ENCODE measurements at regions not wholly inside any gene's neighbourhood (a gene's known extent, or its start where the extent isn't known, plus 50 kb on each side); places are given as distances from the start of the nearest gene placed in this dataset.
"Not testable (repeated sequence)": the region's sequence is repeated elsewhere in the genome, so short reads cannot be mapped to it uniquely, and the experiment has no call there.

GRCh38 chr1:29427614-29428279 lies 191.4 kb downstream of the PTPRU start:
- no peak for DNase-seq

- no peak for DNase-seq
These were observed 190.5 kb downstream of the PTPRU start for GRCh38 chr1:29426701-29427279.

- no peak for DNase-seq
These were observed 189.3 kb downstream of the PTPRU start for GRCh38 chr1:29425631-29426030.

GRCh38 chr1:29424266-29424665 lies 187.9 kb downstream of the PTPRU start:
- DNase-seq: no peak

GRCh38 chr1:29420202-29420601 lies 183.9 kb downstream of the PTPRU start:
- no peak for DNase-seq

- DNase-seq: no peak
These were observed 181.6 kb downstream of the PTPRU start for GRCh38 chr1:29417971-29418370.

GRCh38 chr1:29417147-29417858 lies 181.0 kb downstream of the PTPRU start:
- DNase-seq: no peak

- no peak for DNase-seq
These were observed 180.2 kb downstream of the PTPRU start for GRCh38 chr1:29416267-29417146.

GRCh38 chr1:29415861-29416260 lies 179.5 kb downstream of the PTPRU start:
- no peak for DNase-seq

GRCh38 chr1:29415156-29415830 lies 179.0 kb downstream of the PTPRU start:
- DNase-seq: no peak

- DNase-seq: no peak
These were observed 177.8 kb downstream of the PTPRU start for GRCh38 chr1:29414086-29414485.

GRCh38 chr1:29413661-29414060 lies 177.3 kb downstream of the PTPRU start:
- no peak for DNase-seq

GRCh38 chr1:29412591-29412990 lies 176.3 kb downstream of the PTPRU start:
- no peak for DNase-seq

- DNase-seq: no peak
These were observed 174.2 kb downstream of the PTPRU start for GRCh38 chr1:29410476-29410875.

GRCh38 chr1:29409616-29410015 lies 173.3 kb downstream of the PTPRU start:
- no peak for DNase-seq

- no peak for DNase-seq
These were observed 172.7 kb downstream of the PTPRU start for GRCh38 chr1:29408831-29409605.

- DNase-seq: no peak
These were observed 170.5 kb downstream of the PTPRU start for GRCh38 chr1:29406814-29407213.

GRCh38 chr1:29400203-29400602 lies 163.9 kb downstream of the PTPRU start:
- not testable (repeated sequence) for DNase-seq

GRCh38 chr1:29399465-29399864 lies 163.1 kb downstream of the PTPRU start:
- no peak for DNase-seq

GRCh38 chr1:29398431-29398830 lies 162.1 kb downstream of the PTPRU start:
- no peak for DNase-seq

- DNase-seq: no peak
These were observed 161.7 kb downstream of the PTPRU start for GRCh38 chr1:29397981-29398380.

- no peak for DNase-seq
These were observed 160.9 kb downstream of the PTPRU start for GRCh38 chr1:29397256-29397590.

Measured in activated CD8-positive, alpha-beta memory T cell treated with anti-CD3 and anti-CD28 coated beads, Interleukin-2, amount 50 U/mL, for 48 hours (primary cell).